ENCODE measurements at regions not wholly inside any gene's neighbourhood (a gene's known extent, or its start where the extent isn't known, plus 50 kb on each side); places are given as distances from the start of the nearest gene placed in this dataset.

GRCh38 chr14:97301931-97302559 lies 504.9 kb downstream of the VRK1 start:
- TF ChIP-seq GATA1 (IDR thresholded peaks at IDR 0.05; ENCODE audit: low read depth, low read length) (no peak), POLR2A (IDR thresholded peaks at IDR 0.05; ENCODE audit: low read length) (no peak)
- DNase-seq, result no peak

DNA sequence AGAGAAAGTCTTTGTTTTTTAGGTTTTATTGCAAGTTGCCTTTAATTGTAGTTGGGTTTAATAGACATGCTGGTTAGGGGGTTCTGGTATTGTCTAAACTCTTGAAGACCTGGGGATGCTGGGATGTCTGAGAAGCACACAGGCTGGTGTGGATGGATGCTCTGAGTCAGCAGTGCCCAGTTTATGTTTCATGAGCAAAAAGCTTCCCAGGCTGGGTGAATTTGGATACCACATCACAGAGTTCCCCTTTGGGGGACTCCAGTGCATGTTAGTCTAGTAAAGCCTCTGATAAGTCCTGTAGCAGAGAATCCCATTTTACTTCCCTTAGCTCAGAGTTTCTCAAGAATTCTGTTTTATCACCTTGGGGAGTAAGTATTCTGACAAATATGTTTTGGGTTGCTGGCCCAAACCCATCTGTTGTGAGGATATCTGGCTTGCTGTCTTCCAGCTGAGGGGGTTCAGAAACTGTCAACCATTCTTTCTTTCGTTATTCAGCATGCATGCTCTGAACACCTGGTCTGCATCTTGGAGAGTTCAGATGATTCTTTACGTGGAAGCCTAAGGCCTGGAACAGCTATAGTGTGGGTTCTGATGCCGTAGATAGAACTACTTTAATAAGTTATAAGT lies 509.1 kb downstream of the VRK1 start:
- TF ChIP-seq POLR2A (IDR thresholded peaks at IDR 0.05; ENCODE audit: low read length), result no peak
- no peak for TF ChIP-seq GATA1 (IDR thresholded peaks at IDR 0.05; ENCODE audit: low read depth, low read length)
- no peak for DNase-seq

DNA sequence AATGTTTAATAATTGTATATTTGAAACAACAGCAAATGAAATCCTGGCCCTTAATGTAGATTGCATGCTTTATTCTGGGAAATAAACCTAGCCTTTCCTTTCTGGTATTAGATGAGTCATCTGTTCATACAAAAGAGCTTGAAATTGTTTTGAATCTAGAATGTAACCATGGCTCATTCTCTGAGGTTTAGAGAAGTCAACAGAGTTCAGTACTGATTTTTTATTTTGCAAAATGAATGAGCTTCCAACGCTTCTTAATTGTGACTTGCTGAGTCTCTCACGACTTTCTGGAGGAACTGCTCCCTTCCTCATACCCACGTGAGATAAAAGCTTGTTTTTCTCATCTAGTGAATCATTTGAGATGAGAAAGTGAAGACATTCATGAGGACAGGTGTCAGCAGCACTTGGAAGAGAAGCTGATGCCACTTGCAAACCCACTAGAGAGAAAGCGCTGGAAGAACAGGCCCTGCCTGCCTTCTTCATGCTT lies 509.6 kb downstream of the VRK1 start:
- DNase-seq, result no peak
- no peak for TF ChIP-seq GATA1 (IDR thresholded peaks at IDR 0.05; ENCODE audit: low read depth, low read length)
- TF ChIP-seq POLR2A (IDR thresholded peaks at IDR 0.05; ENCODE audit: low read length), result no peak

- DNase-seq, result no peak
- TF ChIP-seq GATA1 (IDR thresholded peaks at IDR 0.05; ENCODE audit: low read depth, low read length), result no peak
- TF ChIP-seq POLR2A (IDR thresholded peaks at IDR 0.05; ENCODE audit: low read length), result no peak
Measured at GRCh38 chr14:97311411-97311810, 514.2 kb downstream of the VRK1 start.

DNA sequence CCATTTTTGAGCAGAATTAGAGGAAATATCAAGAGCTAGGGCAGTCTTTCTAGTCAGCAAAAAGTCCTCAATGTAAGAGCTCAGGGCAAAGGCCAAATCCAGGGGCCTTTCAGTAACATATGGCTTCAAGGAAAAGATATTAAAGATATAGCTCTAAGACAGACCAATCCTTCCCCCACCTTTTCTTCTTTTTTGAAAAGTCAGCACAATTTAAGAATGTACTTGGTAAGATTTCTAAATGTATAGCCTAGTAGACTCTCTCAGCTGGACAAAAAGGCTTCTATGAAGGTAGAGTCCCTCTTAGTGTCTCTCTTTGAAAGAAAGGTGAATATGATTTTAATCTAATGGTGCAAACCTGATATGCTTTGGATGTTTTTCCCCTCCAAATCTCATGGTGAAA lies 515.7 kb downstream of the VRK1 start:
- no peak for DNase-seq
- TF ChIP-seq GATA1 (IDR thresholded peaks at IDR 0.05; ENCODE audit: low read depth, low read length) (no peak), POLR2A (IDR thresholded peaks at IDR 0.05; ENCODE audit: low read length) (no peak)

- DNase-seq, result no peak
- TF ChIP-seq POLR2A (IDR thresholded peaks at IDR 0.05; ENCODE audit: low read length) (no peak), GATA1 (IDR thresholded peaks at IDR 0.05; ENCODE audit: low read depth, low read length) (no peak)
Measured at GRCh38 chr14:97315790-97316189, 518.6 kb downstream of the VRK1 start.

DNA sequence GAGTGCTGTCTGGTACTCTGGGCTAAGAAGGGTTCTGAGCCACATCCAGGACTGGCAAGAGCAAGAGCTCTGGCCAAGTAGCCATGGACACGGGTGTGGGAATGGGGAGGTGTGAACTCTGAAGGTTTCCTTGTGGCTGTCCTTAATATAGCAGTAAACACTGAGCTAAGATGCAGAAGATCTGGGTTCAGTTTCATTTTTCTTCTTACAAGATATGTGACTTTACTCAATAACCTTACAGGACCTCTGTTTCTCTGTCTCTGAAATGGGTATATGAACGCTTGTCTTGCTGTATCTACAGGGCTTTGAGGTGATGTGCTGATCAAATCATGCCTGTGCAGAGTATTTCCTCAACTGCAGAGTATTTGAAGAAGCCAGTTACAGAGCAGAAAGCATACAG lies 521.2 kb downstream of the VRK1 start:
- DNase-seq, result no peak
- TF ChIP-seq POLR2A (IDR thresholded peaks at IDR 0.05; ENCODE audit: low read length), result no peak
- no peak for TF ChIP-seq GATA1 (IDR thresholded peaks at IDR 0.05; ENCODE audit: low read depth, low read length)

DNA sequence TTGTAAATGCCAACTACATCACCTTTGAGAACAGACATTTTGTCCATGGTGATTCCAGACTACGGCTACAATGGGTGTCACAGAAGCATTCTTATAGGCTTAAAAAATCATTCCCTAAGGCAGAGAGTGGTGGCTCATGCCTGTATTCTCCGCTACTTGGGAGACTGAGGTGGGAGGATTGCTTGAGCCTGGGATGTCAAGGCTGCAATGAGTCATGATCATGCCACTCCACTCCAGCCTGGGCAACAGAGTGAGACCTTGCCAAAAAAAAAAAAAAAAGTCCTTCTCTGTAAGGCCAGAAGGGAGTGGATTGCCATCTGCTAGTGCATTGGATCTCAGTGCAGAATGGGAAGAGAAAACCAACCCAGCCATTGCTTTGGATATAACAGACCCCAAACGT lies 522.5 kb downstream of the VRK1 start:
- no peak for DNase-seq
- TF ChIP-seq POLR2A (IDR thresholded peaks at IDR 0.05; ENCODE audit: low read length) (no peak), GATA1 (IDR thresholded peaks at IDR 0.05; ENCODE audit: low read depth, low read length) (no peak)

DNA sequence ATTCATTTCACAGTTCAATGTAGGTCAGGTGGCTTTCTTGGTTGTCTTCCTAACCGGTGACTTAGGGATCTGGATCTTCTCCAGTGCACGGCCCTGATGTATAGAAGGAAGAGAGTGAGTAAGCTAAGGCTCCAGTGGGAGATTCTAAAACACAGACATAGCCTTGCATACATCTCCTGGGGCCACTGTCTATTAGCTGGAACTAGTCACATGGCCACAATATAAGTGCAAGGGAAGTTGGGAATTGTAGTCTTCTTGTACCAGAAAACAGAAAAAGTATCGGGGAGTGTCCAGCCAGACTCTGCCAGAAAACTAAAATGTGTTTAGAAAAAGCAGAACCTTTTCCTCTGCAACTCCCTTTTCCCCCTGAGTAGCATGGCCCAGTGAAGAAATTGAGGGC lies 531.6 kb downstream of the VRK1 start:
- no peak for DNase-seq

GRCh38 chr14:97329701-97330100 lies 532.5 kb downstream of the VRK1 start:
- TF ChIP-seq POLR2A (IDR thresholded peaks at IDR 0.05; ENCODE audit: low read length) (no peak), GATA1 (IDR thresholded peaks at IDR 0.05; ENCODE audit: low read depth, low read length) (no peak)
- no peak for DNase-seq

More for the DNA sequence above, 531.6 kb downstream of the VRK1 start:
- TF ChIP-seq POLR2A (IDR thresholded peaks at IDR 0.05; ENCODE audit: low read length), result no peak

DNA sequence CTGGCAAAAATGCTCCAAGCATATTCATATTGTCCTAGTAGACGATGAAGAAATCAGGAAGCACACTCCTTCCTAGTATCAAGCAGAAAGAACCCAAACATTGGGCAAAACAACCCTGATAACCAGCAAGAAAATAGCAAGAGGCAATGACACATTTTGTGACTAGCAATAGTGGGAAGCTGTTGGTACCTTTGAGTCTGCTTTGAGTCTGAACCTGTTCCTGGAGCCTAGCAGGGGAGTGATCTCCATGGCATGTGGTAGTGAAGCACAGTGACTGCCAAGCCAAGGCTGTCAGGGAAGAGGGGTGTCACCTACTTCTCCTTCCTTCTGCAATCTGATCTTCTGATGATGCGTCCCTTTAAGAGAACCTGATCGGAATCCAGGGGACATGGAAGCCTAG lies 533.9 kb downstream of the VRK1 start:
- DNase-seq, result no peak
- TF ChIP-seq GATA1 (IDR thresholded peaks at IDR 0.05; ENCODE audit: low read depth, low read length), result no peak
- TF ChIP-seq POLR2A (IDR thresholded peaks at IDR 0.05; ENCODE audit: low read length), result no peak

- no peak for TF ChIP-seq POLR2A (IDR thresholded peaks at IDR 0.05; ENCODE audit: low read length)
- no peak for TF ChIP-seq GATA1 (IDR thresholded peaks at IDR 0.05; ENCODE audit: low read depth, low read length)
Measured at GRCh38 chr14:97331526-97331925, 534.3 kb downstream of the VRK1 start.

DNA sequence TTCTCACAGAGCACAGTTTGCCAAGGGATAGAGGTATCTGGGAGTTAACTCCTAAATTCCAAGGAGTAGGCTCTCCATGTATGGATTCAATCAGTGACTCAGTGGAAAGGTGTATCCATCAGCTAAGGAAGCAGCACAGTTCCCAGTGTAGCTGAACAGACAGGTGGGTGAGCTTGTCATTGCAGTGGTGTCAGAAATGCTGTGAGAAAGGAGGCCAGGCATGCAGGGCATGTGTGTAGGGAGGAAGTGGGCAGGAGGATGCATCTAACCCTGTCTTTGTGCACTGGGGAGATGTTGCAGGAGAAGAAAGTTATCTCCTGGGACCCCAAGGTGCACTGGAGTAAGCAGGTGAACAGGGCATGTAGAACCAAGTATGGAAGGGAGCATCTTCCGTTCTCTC lies 539.0 kb downstream of the VRK1 start:
- TF ChIP-seq GATA1 (IDR thresholded peaks at IDR 0.05; ENCODE audit: low read depth, low read length), result no peak
- no peak for TF ChIP-seq POLR2A (IDR thresholded peaks at IDR 0.05; ENCODE audit: low read length)
- no peak for DNase-seq

More at GRCh38 chr14:97331526-97331925, 534.3 kb downstream of the VRK1 start:
- no peak for DNase-seq

DNA sequence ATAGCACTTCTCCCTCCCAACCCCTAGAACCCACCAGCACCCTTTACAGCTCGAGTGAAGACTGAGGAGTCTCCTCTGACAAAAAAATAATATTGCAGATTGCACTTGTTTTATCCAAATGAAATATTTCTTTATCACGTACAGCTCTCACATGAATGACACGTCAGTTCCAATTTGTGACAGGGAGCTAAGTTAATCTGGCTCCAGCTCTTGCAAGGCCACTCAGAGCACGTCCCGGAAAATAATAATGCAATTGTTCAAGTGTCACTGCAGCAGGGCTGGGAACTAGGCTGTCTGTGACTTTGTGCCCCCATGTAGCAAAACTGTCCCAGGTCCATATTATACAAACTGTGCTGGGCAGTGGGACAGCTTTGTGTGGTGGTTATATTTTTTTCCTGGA lies 539.6 kb downstream of the VRK1 start:
- no peak for DNase-seq
- TF ChIP-seq POLR2A (IDR thresholded peaks at IDR 0.05; ENCODE audit: low read length), result no peak
- TF ChIP-seq GATA1 (IDR thresholded peaks at IDR 0.05; ENCODE audit: low read depth, low read length), result no peak

GRCh38 chr14:97337267-97337666 lies 540.1 kb downstream of the VRK1 start:
- TF ChIP-seq POLR2A (IDR thresholded peaks at IDR 0.05; ENCODE audit: low read length) (no peak), GATA1 (IDR thresholded peaks at IDR 0.05; ENCODE audit: low read depth, low read length) (no peak)
- no peak for DNase-seq

Measured in erythroblast (primary cell).